ENCODE measurements at regions not wholly inside any gene's neighbourhood (a gene's known extent, or its start where the extent isn't known, plus 50 kb on each side); places are given as distances from the start of the nearest gene placed in this dataset.
A peak's percentile ranks its signal among the peaks of the same experiment; 100 is the strongest.

DNA sequence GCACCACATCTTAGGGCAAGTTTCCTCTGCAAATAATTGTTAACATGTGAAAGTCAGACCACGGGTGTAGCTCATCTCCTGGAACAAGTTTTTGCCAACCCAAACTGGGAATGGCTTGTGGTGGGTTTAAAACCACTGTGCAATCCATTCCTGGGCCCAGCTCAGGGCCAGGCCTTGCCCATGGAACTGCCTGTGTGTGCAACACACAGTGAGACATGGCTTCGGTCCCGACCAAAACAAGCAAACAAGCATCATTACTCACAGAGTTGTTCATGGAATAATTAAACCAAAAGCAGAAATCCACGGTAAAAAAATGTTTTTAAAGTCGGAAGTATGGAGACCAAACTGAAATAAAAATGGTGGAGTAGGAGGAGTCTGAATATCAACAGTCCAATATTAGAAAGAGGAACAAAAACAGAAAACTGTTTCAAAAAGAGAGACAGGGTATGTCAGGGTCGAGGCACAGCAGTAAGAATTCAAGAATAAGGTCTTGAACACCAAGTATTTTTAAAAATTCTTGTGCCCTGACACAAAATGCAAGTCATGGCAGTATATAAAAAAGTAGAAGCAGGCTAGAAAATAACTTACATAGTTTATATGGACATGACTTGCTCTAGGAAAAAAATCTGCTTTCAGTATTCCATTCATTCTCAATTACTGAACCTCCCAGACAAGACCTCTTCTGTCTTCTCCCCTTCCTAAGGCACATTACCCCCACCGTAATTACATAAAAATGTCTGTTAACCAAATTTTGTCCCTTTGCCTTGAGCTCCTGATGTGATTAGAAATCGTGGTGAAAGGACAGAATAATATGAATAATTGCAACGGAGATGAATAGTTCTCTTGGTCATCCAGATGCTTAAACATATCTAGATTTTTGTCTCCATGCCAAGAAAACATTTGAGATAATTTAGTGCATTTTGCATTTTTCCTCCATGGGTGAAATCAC is 88.4 kb downstream of the FAS start:
- H2BK12ac ChIP-seq (ENCODE audit: low read length in 2 of 2): peak overlapping the region; percentile 46 to 59
- H3K4me2 ChIP-seq (ENCODE audit: low read length, poor library complexity, severe bottlenecking): no peak overlapping the region
- no peak overlapping the region for H3K23ac ChIP-seq (ENCODE audit: low read length in 2 of 2)
- H2BK15ac ChIP-seq (ENCODE audit: low read depth, poor library complexity, severe bottlenecking): no peak overlapping the region
- no peak overlapping the region for H3K14ac ChIP-seq (ENCODE audit: low read length in 2 of 2)
- peak overlapping the region; percentile 83 for H4K8ac ChIP-seq (ENCODE audit: low read length)
- H3K9me3 ChIP-seq (ENCODE audit: control insufficient read depth, low read length): no peaks in the 10 kb centered on the region
- no peaks in the 10 kb centered on the region for H3K27me3 ChIP-seq (ENCODE audit: control insufficient read depth in 1 of 2, insufficient read depth in 1 of 2, low read length in 2 of 2)
- no peak overlapping the region for H3K4me3 ChIP-seq (ENCODE audit: insufficient read depth in 1 of 2, low read depth in 1 of 2, low read length in 2 of 2)
- H4K91ac ChIP-seq (ENCODE audit: low read length): peak overlapping the region; percentile 73
- no peak overlapping the region for H2AK5ac ChIP-seq (ENCODE audit: low read length, severe bottlenecking)
- H2BK5ac ChIP-seq (ENCODE audit: low read depth, low read length, poor library complexity, severe bottlenecking): no peak overlapping the region
- 88% methylated on average over 6 of the region's 9 CpGs for WGBS
- H3K79me1 ChIP-seq (replicated peaks; ENCODE audit: low read length, poor library complexity, severe bottlenecking): no peaks in the 10 kb centered on the region
- peak overlapping the region in 1 of 2 experiments; percentile 62 for H3K18ac ChIP-seq (ENCODE audit: low read depth in 1 of 2, low read length in 2 of 2)
- H2BK120ac ChIP-seq (ENCODE audit: low read depth, low read length): peak overlapping the region; percentile 2
- H3K27ac ChIP-seq (ENCODE audit: low read length, poor library complexity, severe bottlenecking): no peak overlapping the region
- H3K36me3 ChIP-seq (ENCODE audit: control insufficient read depth in 1 of 2, insufficient read depth in 2 of 2, low read depth in 1 of 2, low read length in 2 of 2): no peaks in the 10 kb centered on the region
- no peak overlapping the region for H3K4ac ChIP-seq (ENCODE audit: low read depth in 1 of 2, low read length in 2 of 2)
- H3K4me1 ChIP-seq (ENCODE audit: control insufficient read depth, insufficient read depth, low read depth, low read length): no peaks in the 10 kb centered on the region
- H2AFZ ChIP-seq (ENCODE audit: low read depth, low read length): no peak overlapping the region
- H3K9ac ChIP-seq (ENCODE audit: low read length): peak overlapping the region; percentile 36
- peak; percentile 22 for DNase-seq

DNA sequence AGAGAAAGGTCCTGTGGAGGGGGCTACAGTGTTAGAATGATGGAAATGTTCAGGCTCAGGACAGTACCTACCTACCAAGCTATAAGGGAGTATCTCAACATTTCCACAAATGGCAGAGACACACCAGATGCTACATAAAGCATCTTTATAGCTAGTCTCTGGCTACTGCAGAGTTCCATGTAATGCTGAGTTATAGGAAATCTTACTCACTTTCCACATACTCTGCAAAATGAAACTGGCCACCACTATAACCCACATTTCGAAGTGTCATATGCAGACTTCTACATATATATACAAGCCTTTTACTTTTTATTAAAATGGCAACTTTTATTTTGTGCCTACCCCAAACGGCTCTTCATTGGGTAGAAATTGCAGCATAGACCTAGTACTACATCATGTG is 85.5 kb downstream of the FAS start:
- Histone ChIP-seq H3K9ac (ENCODE audit: low read length) (no peak overlapping the region), H3K4me3 (ENCODE audit: insufficient read depth in 1 of 2, low read depth in 1 of 2, low read length in 2 of 2) (no peak overlapping the region), H3K4me1 (ENCODE audit: control insufficient read depth, insufficient read depth, low read depth, low read length) (no peaks in the 10 kb centered on the region), H2BK12ac (ENCODE audit: low read length in 2 of 2) (peak overlapping the region in 1 of 2 experiments; percentile 66), H2AFZ (ENCODE audit: low read depth, low read length) (no peak overlapping the region), H3K23ac (ENCODE audit: low read length in 2 of 2) (no peak overlapping the region), H2AK5ac (ENCODE audit: low read length, severe bottlenecking) (no peak overlapping the region), H3K36me3 (ENCODE audit: control insufficient read depth in 1 of 2, insufficient read depth in 2 of 2, low read depth in 1 of 2, low read length in 2 of 2) (no peaks in the 10 kb centered on the region), H3K27ac (ENCODE audit: low read length, poor library complexity, severe bottlenecking) (no peak overlapping the region), H2BK15ac (ENCODE audit: low read depth, poor library complexity, severe bottlenecking) (no peak overlapping the region), H3K27me3 (ENCODE audit: control insufficient read depth in 1 of 2, insufficient read depth in 1 of 2, low read length in 2 of 2) (no peaks in the 10 kb centered on the region), H3K4ac (ENCODE audit: low read depth in 1 of 2, low read length in 2 of 2) (no peak overlapping the region), H3K79me1 (replicated peaks; ENCODE audit: low read length, poor library complexity, severe bottlenecking) (no peaks in the 10 kb centered on the region), H2BK120ac (ENCODE audit: low read depth, low read length) (peak overlapping the region; percentile 34), H3K4me2 (ENCODE audit: low read length, poor library complexity, severe bottlenecking) (no peak overlapping the region), H3K18ac (ENCODE audit: low read depth in 1 of 2, low read length in 2 of 2) (no peak overlapping the region), H4K91ac (ENCODE audit: low read length) (no peak overlapping the region), H3K9me3 (ENCODE audit: control insufficient read depth, low read length) (no peaks in the 10 kb centered on the region), H4K8ac (ENCODE audit: low read length) (no peak overlapping the region), H3K14ac (ENCODE audit: low read length in 2 of 2) (no peak overlapping the region), H2BK5ac (ENCODE audit: low read depth, low read length, poor library complexity, severe bottlenecking) (no peak overlapping the region)
- 100% methylated on average over 2 of the region's 2 CpGs for WGBS
- DNase-seq: no peak

DNA sequence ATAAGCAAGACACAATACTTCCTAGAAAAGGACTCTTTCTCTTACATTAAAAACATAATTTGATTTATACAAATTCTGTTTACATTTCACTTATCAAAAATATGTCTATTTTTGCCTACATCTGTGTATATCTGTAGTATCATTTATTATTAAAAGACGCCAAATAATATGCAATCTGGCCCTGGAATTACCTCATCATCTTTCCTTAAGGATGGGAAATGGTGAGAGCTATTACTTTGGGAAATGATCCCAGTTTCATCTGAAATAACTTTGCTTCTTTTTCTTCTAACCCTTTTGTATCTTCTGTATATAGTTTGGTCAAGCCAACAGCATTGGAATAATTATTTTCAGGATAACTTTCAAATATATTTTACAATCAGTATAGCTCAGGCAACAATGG is 85.0 kb downstream of the FAS start:
- no CpG with 5 or more reads among the region's 1 CpG for WGBS

DNA sequence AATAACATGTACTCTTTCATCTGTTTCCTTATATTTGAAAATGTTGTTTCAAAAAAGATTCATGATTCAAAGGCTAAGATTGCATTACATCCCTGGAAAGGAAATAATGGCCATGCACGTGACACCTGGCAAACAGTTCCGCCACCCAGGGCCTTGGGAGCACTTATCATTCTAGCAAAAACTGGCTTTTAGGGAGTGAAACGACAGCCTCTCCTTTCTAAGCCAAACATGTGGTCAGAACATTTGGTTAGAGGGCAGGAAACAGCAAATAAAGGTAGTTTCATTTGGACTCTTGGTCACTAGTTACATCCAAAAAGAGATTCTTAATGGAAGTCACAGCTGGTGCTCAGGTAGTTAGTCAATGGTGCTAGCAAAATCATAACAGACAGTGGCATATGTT is 83.5 kb downstream of the FAS start:
- no peaks in the 10 kb centered on the region for H3K4me1 ChIP-seq (ENCODE audit: control insufficient read depth, insufficient read depth, low read depth, low read length)
- no peaks in the 10 kb centered on the region for H3K79me1 ChIP-seq (replicated peaks; ENCODE audit: low read length, poor library complexity, severe bottlenecking)
- H2BK120ac ChIP-seq (ENCODE audit: low read depth, low read length): no peak overlapping the region
- no peak overlapping the region for H2AFZ ChIP-seq (ENCODE audit: low read depth, low read length)
- no peak overlapping the region for H4K91ac ChIP-seq (ENCODE audit: low read length)
- H3K27ac ChIP-seq (ENCODE audit: low read length, poor library complexity, severe bottlenecking): no peak overlapping the region
- H3K14ac ChIP-seq (ENCODE audit: low read length in 2 of 2): no peak overlapping the region
- no peak overlapping the region for H3K4ac ChIP-seq (ENCODE audit: low read depth in 1 of 2, low read length in 2 of 2)
- H3K4me3 ChIP-seq (ENCODE audit: insufficient read depth in 1 of 2, low read depth in 1 of 2, low read length in 2 of 2): no peak overlapping the region
- no peak overlapping the region for H3K4me2 ChIP-seq (ENCODE audit: low read length, poor library complexity, severe bottlenecking)
- no peak for DNase-seq
- no peak overlapping the region for H2BK12ac ChIP-seq (ENCODE audit: low read length in 2 of 2)
- H4K8ac ChIP-seq (ENCODE audit: low read length): no peak overlapping the region
- H3K9me3 ChIP-seq (ENCODE audit: control insufficient read depth, low read length): no peaks in the 10 kb centered on the region
- H3K36me3 ChIP-seq (ENCODE audit: control insufficient read depth in 1 of 2, insufficient read depth in 2 of 2, low read depth in 1 of 2, low read length in 2 of 2): no peaks in the 10 kb centered on the region
- no peaks in the 10 kb centered on the region for H3K27me3 ChIP-seq (ENCODE audit: control insufficient read depth in 1 of 2, insufficient read depth in 1 of 2, low read length in 2 of 2)
- no peak overlapping the region for H3K23ac ChIP-seq (ENCODE audit: low read length in 2 of 2)
- no peak overlapping the region for H2BK15ac ChIP-seq (ENCODE audit: low read depth, poor library complexity, severe bottlenecking)
- H2BK5ac ChIP-seq (ENCODE audit: low read depth, low read length, poor library complexity, severe bottlenecking): no peak overlapping the region
- H3K9ac ChIP-seq (ENCODE audit: low read length): peak overlapping the region; percentile 48
- no peak overlapping the region for H2AK5ac ChIP-seq (ENCODE audit: low read length, severe bottlenecking)
- WGBS: 76% methylated on average over 3 of the region's 3 CpGs
- H3K18ac ChIP-seq (ENCODE audit: low read depth in 1 of 2, low read length in 2 of 2): no peak overlapping the region

More for the DNA sequence above, 85.0 kb downstream of the FAS start:
- H2AFZ ChIP-seq (ENCODE audit: low read depth, low read length): no peak overlapping the region
- H4K91ac ChIP-seq (ENCODE audit: low read length): no peak overlapping the region
- no peaks in the 10 kb centered on the region for H3K79me1 ChIP-seq (replicated peaks; ENCODE audit: low read length, poor library complexity, severe bottlenecking)
- H2BK120ac ChIP-seq (ENCODE audit: low read depth, low read length): no peak overlapping the region
- H3K4me1 ChIP-seq (ENCODE audit: control insufficient read depth, insufficient read depth, low read depth, low read length): no peaks in the 10 kb centered on the region
- no peak overlapping the region for H3K23ac ChIP-seq (ENCODE audit: low read length in 2 of 2)
- no peak overlapping the region for H3K27ac ChIP-seq (ENCODE audit: low read length, poor library complexity, severe bottlenecking)
- H2AK5ac ChIP-seq (ENCODE audit: low read length, severe bottlenecking): no peak overlapping the region
- H3K36me3 ChIP-seq (ENCODE audit: control insufficient read depth in 1 of 2, insufficient read depth in 2 of 2, low read depth in 1 of 2, low read length in 2 of 2): no peaks in the 10 kb centered on the region
- H3K9me3 ChIP-seq (ENCODE audit: control insufficient read depth, low read length): no peaks in the 10 kb centered on the region
- no peak overlapping the region for H2BK12ac ChIP-seq (ENCODE audit: low read length in 2 of 2)
- H3K4me2 ChIP-seq (ENCODE audit: low read length, poor library complexity, severe bottlenecking): no peak overlapping the region
- no peak overlapping the region for H2BK15ac ChIP-seq (ENCODE audit: low read depth, poor library complexity, severe bottlenecking)
- DNase-seq: no peak
- H4K8ac ChIP-seq (ENCODE audit: low read length): no peak overlapping the region
- H3K4ac ChIP-seq (ENCODE audit: low read depth in 1 of 2, low read length in 2 of 2): no peak overlapping the region
- no peaks in the 10 kb centered on the region for H3K27me3 ChIP-seq (ENCODE audit: control insufficient read depth in 1 of 2, insufficient read depth in 1 of 2, low read length in 2 of 2)
- H3K18ac ChIP-seq (ENCODE audit: low read depth in 1 of 2, low read length in 2 of 2): no peak overlapping the region
- H3K4me3 ChIP-seq (ENCODE audit: insufficient read depth in 1 of 2, low read depth in 1 of 2, low read length in 2 of 2): no peak overlapping the region
- no peak overlapping the region for H2BK5ac ChIP-seq (ENCODE audit: low read depth, low read length, poor library complexity, severe bottlenecking)
- no peak overlapping the region for H3K14ac ChIP-seq (ENCODE audit: low read length in 2 of 2)
- H3K9ac ChIP-seq (ENCODE audit: low read length): no peak overlapping the region
